ENCODE measurements at regions not wholly inside any gene's neighbourhood (a gene's known extent, or its start where the extent isn't known, plus 50 kb on each side); places are given as distances from the start of the nearest gene placed in this dataset.
"Not testable (repeated sequence)": the region's sequence is repeated elsewhere in the genome, so short reads cannot be mapped to it uniquely, and the experiment has no call there.

DNA sequence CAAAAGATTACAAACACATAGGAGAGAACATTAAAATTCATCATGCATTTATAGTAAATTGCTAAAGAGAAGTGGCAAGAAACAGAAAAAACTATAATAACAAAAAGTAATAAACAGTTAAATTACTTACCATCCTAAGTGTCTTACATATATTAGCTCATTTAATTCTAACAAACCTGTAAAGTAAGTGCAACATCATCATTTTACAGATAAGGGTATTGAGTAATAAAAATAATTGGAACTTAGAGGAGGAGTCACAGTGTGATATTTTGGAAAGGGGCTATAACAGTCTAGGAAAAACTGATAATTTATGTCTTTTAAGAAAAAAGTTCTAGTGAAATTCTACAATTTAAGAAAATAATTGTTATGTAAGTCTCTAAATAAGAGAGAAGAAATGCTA, 592.8 kb downstream of the DMRTA1 start:
- ChIA-PET POLR2A (no interaction called here), CTCF (no interaction called here)
- TF ChIP-seq, protein P1, sequence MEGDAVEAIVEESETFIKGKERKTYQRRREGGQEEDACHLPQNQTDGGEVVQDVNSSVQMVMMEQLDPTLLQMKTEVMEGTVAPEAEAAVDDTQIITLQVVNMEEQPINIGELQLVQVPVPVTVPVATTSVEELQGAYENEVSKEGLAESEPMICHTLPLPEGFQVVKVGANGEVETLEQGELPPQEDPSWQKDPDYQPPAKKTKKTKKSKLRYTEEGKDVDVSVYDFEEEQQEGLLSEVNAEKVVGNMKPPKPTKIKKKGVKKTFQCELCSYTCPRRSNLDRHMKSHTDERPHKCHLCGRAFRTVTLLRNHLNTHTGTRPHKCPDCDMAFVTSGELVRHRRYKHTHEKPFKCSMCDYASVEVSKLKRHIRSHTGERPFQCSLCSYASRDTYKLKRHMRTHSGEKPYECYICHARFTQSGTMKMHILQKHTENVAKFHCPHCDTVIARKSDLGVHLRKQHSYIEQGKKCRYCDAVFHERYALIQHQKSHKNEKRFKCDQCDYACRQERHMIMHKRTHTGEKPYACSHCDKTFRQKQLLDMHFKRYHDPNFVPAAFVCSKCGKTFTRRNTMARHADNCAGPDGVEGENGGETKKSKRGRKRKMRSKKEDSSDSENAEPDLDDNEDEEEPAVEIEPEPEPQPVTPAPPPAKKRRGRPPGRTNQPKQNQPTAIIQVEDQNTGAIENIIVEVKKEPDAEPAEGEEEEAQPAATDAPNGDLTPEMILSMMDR (IDR thresholded peaks at IDR 0.05; ENCODE audit: insufficient read depth, low read depth, low read length), result no peak
- H3K4me3 ChIP-seq (ENCODE audit: low read depth, low read length), result no peak overlapping the region
- DNase-seq (ENCODE audit: low read depth), result no peak
- H3K27me3 ChIP-seq (ENCODE audit: control insufficient read depth, insufficient read depth, low read length), result no peaks in the 10 kb centered on the region
- no peaks in the 10 kb centered on the region for H3K36me3 ChIP-seq (ENCODE audit: control insufficient read depth, insufficient read depth, low read length)

DNA sequence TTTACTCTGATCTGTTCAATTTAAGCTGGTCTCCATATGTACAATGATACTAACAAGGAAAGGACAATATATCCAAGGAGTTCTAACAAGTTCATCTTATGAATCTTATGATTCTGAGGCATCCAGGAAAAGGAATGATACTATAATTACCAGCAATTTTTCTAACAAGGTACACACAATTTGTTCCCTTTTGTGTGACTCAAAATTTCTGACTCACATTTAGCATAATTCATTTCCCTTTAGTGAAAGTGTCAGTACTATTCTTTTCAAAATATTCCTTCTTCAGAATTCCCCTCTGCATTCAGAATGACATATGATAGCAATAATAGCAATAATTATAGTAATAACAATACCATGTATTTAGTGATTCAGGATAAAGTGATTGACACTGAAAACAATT, 594.8 kb downstream of the DMRTA1 start:
- no peak for DNase-seq (ENCODE audit: low read depth)
- no peak overlapping the region for H3K4me3 ChIP-seq (ENCODE audit: low read depth, low read length)
- no peaks in the 10 kb centered on the region for H3K36me3 ChIP-seq (ENCODE audit: control insufficient read depth, insufficient read depth, low read length)
- ChIA-PET POLR2A (no interaction called here), CTCF (no interaction called here)
- no peaks in the 10 kb centered on the region for H3K27me3 ChIP-seq (ENCODE audit: control insufficient read depth, insufficient read depth, low read length)
- TF ChIP-seq, protein P1 (IDR thresholded peaks at IDR 0.05; ENCODE audit: insufficient read depth, low read depth, low read length), result no peak

DNA sequence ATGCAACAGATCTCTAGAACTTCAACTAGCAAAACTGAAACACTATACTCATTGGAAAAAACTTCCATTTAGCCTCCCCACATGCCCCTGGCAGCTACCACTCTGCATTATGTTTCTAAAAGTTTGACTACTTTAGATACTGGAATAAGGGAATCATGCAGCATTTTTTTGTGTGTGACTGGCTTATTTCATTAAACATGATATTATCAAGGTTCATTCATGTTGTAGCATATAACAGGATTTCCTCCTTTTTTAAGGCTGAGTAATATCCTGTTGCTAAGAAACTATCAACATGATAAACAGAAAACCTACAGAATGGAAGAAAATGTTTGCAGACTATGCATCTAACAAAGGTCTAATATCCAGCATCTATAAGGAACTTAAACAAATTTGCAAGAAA, 597.9 kb downstream of the DMRTA1 start:
- CTCF ChIA-PET, result no interaction called here

DNA sequence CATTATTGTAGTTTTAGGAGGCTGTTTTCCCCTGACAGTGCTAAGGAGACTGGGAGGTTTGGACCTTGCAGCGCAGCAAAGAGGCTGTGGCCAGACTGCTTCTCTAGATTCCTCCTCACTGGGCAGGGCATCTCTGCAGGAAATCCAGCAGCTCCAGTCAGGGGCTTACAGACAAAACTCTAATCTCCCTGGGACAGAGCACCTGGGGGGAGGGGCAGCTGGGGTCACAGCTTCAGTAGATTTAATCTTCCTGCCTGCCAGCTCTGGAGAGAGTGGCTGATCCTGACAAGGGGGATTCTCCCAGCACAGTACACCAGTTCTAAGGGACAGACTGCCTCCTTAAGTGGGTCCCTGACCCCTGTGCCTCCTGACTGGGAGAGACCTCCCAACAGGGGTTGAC, 599.4 kb downstream of the DMRTA1 start:
- H3K36me3 ChIP-seq (ENCODE audit: control insufficient read depth, insufficient read depth, low read length); POLR2A ChIA-PET; H3K27me3 ChIP-seq (ENCODE audit: control insufficient read depth, insufficient read depth, low read length); H3K4me3 ChIP-seq (ENCODE audit: low read depth, low read length); CTCF ChIA-PET; DNase-seq (ENCODE audit: low read depth): not testable (repeated sequence)

More for the DNA sequence above, 597.9 kb downstream of the DMRTA1 start:
- no peak for DNase-seq (ENCODE audit: low read depth)
- no peaks in the 10 kb centered on the region for H3K36me3 ChIP-seq (ENCODE audit: control insufficient read depth, insufficient read depth, low read length)
- TF ChIP-seq, protein P1 (IDR thresholded peaks at IDR 0.05; ENCODE audit: insufficient read depth, low read depth, low read length), result no peak
- no peak overlapping the region for H3K4me3 ChIP-seq (ENCODE audit: low read depth, low read length)
- POLR2A ChIA-PET, result no interaction called here
- no peaks in the 10 kb centered on the region for H3K27me3 ChIP-seq (ENCODE audit: control insufficient read depth, insufficient read depth, low read length)

DNA sequence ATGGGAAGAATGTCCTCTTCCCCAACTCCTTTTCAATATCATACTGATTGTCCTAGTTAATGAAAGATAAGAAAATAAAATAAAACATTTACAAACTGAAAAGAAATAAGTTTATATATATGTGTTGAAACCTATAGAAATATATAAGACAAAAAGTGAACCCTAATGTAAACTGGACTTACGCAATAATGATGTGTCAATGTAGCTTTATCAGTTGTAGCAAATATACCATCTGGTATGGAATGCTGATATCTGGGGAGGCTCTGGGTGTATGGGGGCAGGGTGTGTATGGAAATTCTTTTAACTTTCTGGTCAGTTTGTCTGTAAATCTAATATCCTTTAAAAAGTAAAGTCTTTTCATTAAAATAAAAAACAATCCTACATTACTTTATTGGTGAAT, 603.9 kb downstream of the DMRTA1 start:
- no peaks in the 10 kb centered on the region for H3K27me3 ChIP-seq (ENCODE audit: control insufficient read depth, insufficient read depth, low read length)
- no peak overlapping the region for H3K4me3 ChIP-seq (ENCODE audit: low read depth, low read length)
- ChIA-PET CTCF (interaction anchor here (1.1 kb wide), 1 partner anchor 16 kb away, joined by 3 read pairs; no protein-coding TSS in a partner anchor), POLR2A (no interaction called here)
- TF ChIP-seq, protein P1 (IDR thresholded peaks at IDR 0.05; ENCODE audit: insufficient read depth, low read depth, low read length), result no peak
- no peaks in the 10 kb centered on the region for H3K36me3 ChIP-seq (ENCODE audit: control insufficient read depth, insufficient read depth, low read length)
- DNase-seq (ENCODE audit: low read depth), result no peak

DNA sequence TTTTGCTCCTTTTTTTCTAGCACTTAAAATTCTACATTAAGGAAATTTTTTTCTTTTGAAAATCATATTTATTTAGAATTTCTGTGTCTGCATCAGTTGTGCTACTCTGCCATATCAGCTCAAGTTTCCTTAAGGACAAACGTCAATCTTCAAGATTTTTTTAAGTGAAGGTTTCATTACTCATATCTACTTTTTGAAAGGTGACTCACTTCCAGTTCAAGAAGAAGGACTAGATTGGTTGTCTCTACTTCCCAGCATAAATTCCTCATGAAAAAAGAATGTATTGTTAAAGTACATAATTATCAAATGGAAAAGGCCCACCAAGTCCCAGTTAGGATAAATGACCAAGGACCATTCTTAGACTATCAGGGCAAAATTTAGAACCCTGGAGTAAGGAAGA, 626.5 kb downstream of the DMRTA1 start:
- no peak overlapping the region for H3K4me3 ChIP-seq (ENCODE audit: low read depth, low read length)
- CTCF ChIA-PET, result interaction anchor here (0.8 kb wide), 1 partner anchor 29 kb away, joined by 4 read pairs; no protein-coding TSS in a partner anchor
- TF ChIP-seq, protein P1 (IDR thresholded peaks at IDR 0.05; ENCODE audit: insufficient read depth, low read depth, low read length), result no peak
- POLR2A ChIA-PET, result no interaction called here
- DNase-seq (ENCODE audit: low read depth), result no peak
- no peaks in the 10 kb centered on the region for H3K27me3 ChIP-seq (ENCODE audit: control insufficient read depth, insufficient read depth, low read length)
- H3K36me3 ChIP-seq (ENCODE audit: control insufficient read depth, insufficient read depth, low read length), result no peaks in the 10 kb centered on the region
